ENCODE measurements at regions not wholly inside any gene's neighbourhood (a gene's known extent, or its start where the extent isn't known, plus 50 kb on each side); places are given as distances from the start of the nearest gene placed in this dataset.

DNA sequence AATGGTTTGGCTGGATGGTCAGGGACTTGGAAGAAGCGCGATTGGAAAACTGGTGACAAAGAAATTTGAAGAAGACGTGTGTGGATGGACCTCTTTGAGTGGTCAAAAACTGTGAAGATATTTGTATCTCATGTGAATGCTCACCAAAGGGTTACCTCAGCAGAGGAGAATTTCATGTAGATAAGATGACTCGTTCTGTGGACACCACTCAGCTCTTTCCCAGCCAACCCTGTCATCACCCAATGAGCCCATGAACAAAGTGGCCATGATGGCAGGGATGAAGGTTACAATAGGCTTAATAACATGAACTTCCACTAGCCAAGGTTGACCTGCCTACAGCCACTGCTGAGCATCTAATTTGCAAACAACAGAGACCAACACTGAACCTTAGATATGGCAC is 248.3 kb downstream of the KCNE4 start:
- no peaks in the 10 kb centered on the region for H3K27me3 ChIP-seq (replicated peaks in 1 of 4; ENCODE audit: control extremely low read depth in 1 of 4, control insufficient read depth in 3 of 4, insufficient read depth in 4 of 4, low read length in 3 of 4)
- Mint-ChIP-seq H3K27me3 (no peaks in the 10 kb centered on the region), H3K27ac (no peak overlapping the region), H3K4me3 (no peak overlapping the region), H3K9me3 (ENCODE audit: insufficient read depth) (no peaks in the 10 kb centered on the region), H3K4me1 (no peaks in the 10 kb centered on the region)
- no peaks in the 10 kb centered on the region for H3K36me3 ChIP-seq (replicated peaks in 1 of 2; ENCODE audit: control extremely low read depth in 1 of 2, control insufficient read depth in 1 of 2, extremely low read depth in 1 of 2, insufficient read depth in 2 of 2, low read length in 1 of 2)
- no peaks in the 10 kb centered on the region for H3K4me1 ChIP-seq (ENCODE audit: control insufficient read depth in 2 of 2, insufficient read depth in 2 of 2, low read length in 2 of 2)
- H2AFZ ChIP-seq (ENCODE audit: insufficient read depth, low read depth, low read length, poor library complexity, severe bottlenecking) = no peak overlapping the region
- POLR2A ChIA-PET = no interaction called here
- intact Hi-C loops (cut with micrococcal nuclease) = no loop called here
- no peak overlapping the region for H3K4me2 ChIP-seq (replicated peaks; ENCODE audit: low read depth, low read length, poor library complexity, severe bottlenecking)
- no peaks in the 10 kb centered on the region for H3K79me2 ChIP-seq (ENCODE audit: control insufficient read depth, insufficient read depth, low read length)
- H3K9ac ChIP-seq (ENCODE audit: low read length) = no peak overlapping the region
- no peak overlapping the region for H3K4me3 ChIP-seq (ENCODE audit: control extremely low read depth in 1 of 5, extremely low read depth in 1 of 5, insufficient read depth in 1 of 5, low read depth in 2 of 5, low read length in 4 of 5)
- no peak overlapping the region for H3K27ac ChIP-seq (ENCODE audit: low read length in 2 of 2)
- no peaks in the 10 kb centered on the region for H3K9me3 ChIP-seq (ENCODE audit: control extremely low read depth in 1 of 3, control insufficient read depth in 2 of 3, insufficient read depth in 1 of 3, low read length in 2 of 3)
- ATAC-seq (ENCODE audit: low read depth) = no peak
- TF ChIP-seq EZH2 (IDR thresholded peaks at IDR 0.05; ENCODE audit: borderline replicate concordance, insufficient read depth, low read depth, low read length, poor library complexity, severe bottlenecking) (no peak), CTCF (IDR thresholded peaks at IDR 0.05) (no peak)
- no peaks in the 10 kb centered on the region for H4K20me1 ChIP-seq (ENCODE audit: control insufficient read depth, insufficient read depth, low read length, poor library complexity, severe bottlenecking)
- DNase-seq = no peak
- WGBS (ENCODE audit: insufficient coverage) = 96% methylated on average over 4 of the region's 4 CpGs
- CTCF ChIA-PET = no interaction called here

DNA sequence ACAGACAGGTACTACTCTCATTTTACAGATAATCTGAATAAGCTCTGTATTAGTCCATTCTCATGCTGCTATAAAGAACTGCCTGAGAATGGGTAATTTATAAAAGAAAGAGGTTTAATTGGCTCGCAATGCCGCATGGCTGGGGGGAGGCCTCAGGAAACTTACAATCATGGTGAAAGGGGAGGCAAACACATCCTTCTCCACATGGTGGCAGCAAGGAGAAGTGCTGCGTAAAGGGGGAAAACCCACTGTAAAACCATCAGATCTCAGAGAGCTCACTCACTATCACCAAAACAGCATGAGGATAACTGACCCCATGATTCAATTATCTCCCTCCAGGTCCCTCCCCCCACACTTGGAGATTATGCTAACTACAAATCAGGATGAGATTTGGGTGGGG is 254.4 kb downstream of the KCNE4 start:
- Mint-ChIP-seq H3K27ac (no peak overlapping the region), H3K4me3 (no peak overlapping the region), H3K9me3 (ENCODE audit: insufficient read depth) (no peaks in the 10 kb centered on the region), H3K4me1 (no peaks in the 10 kb centered on the region), H3K27me3 (no peaks in the 10 kb centered on the region)
- H3K4me1 ChIP-seq (ENCODE audit: control insufficient read depth in 2 of 2, insufficient read depth in 2 of 2, low read length in 2 of 2) = no peaks in the 10 kb centered on the region
- CTCF ChIA-PET = no interaction called here
- H3K4me2 ChIP-seq (replicated peaks; ENCODE audit: low read depth, low read length, poor library complexity, severe bottlenecking) = no peak overlapping the region
- no peaks in the 10 kb centered on the region for H3K79me2 ChIP-seq (ENCODE audit: control insufficient read depth, insufficient read depth, low read length)
- WGBS (ENCODE audit: insufficient coverage) = no CpG with 5 or more reads among the region's 3 CpGs
- POLR2A ChIA-PET = no interaction called here
- no peak for ATAC-seq (ENCODE audit: low read depth)
- no peak for DNase-seq
- H3K4me3 ChIP-seq (ENCODE audit: control extremely low read depth in 1 of 5, extremely low read depth in 1 of 5, insufficient read depth in 1 of 5, low read depth in 2 of 5, low read length in 4 of 5) = no peak overlapping the region
- no peak overlapping the region for H3K27ac ChIP-seq (ENCODE audit: low read length in 2 of 2)
- no peak overlapping the region for H2AFZ ChIP-seq (ENCODE audit: insufficient read depth, low read depth, low read length, poor library complexity, severe bottlenecking)
- no peaks in the 10 kb centered on the region for H3K9me3 ChIP-seq (ENCODE audit: control extremely low read depth in 1 of 3, control insufficient read depth in 2 of 3, insufficient read depth in 1 of 3, low read length in 2 of 3)
- intact Hi-C loops (cut with micrococcal nuclease) = no loop called here
- no peak overlapping the region for H3K9ac ChIP-seq (ENCODE audit: low read length)
- TF ChIP-seq EZH2 (IDR thresholded peaks at IDR 0.05; ENCODE audit: borderline replicate concordance, insufficient read depth, low read depth, low read length, poor library complexity, severe bottlenecking) (no peak), CTCF (IDR thresholded peaks at IDR 0.05) (no peak)
- no peaks in the 10 kb centered on the region for H3K36me3 ChIP-seq (replicated peaks in 1 of 2; ENCODE audit: control extremely low read depth in 1 of 2, control insufficient read depth in 1 of 2, extremely low read depth in 1 of 2, insufficient read depth in 2 of 2, low read length in 1 of 2)
- no peaks in the 10 kb centered on the region for H4K20me1 ChIP-seq (ENCODE audit: control insufficient read depth, insufficient read depth, low read length, poor library complexity, severe bottlenecking)
- H3K27me3 ChIP-seq (replicated peaks in 1 of 4; ENCODE audit: control extremely low read depth in 1 of 4, control insufficient read depth in 3 of 4, insufficient read depth in 4 of 4, low read length in 3 of 4) = no peaks in the 10 kb centered on the region

Measured in B cell (primary cell).